ENCODE measurements at regions not wholly inside any gene's neighbourhood (a gene's known extent, or its start where the extent isn't known, plus 50 kb on each side); places are given as distances from the start of the nearest gene placed in this dataset.

- H3K36me3 Mint-ChIP-seq (ENCODE audit: low read depth): no peaks in the 10 kb centered on the region
- H3K4me3 ChIP-seq (ENCODE audit: low read length): no peak overlapping the region
- H3K27ac Mint-ChIP-seq: no peak overlapping the region
- no peak for DNase-seq
- H3K27ac ChIP-seq (ENCODE audit: low read depth, low read length): no peak overlapping the region
- H3K9me3 ChIP-seq (ENCODE audit: control insufficient read depth, low read length): peaks cover 8% of the 10 kb centered on the region
- H3K4me1 Mint-ChIP-seq: no peaks in the 10 kb centered on the region
- H3K36me3 ChIP-seq (ENCODE audit: control insufficient read depth, insufficient read depth, low read length): no peaks in the 10 kb centered on the region
- H3K27me3 ChIP-seq (ENCODE audit: control insufficient read depth, insufficient read depth, low read length, poor library complexity, severe bottlenecking): no peaks in the 10 kb centered on the region
- no peak overlapping the region for H3K4me3 Mint-ChIP-seq
- WGBS, 2 experiments (ENCODE audit: insufficient coverage in 1 of 2, insufficient read length in 1 of 2): 86 to 92% methylated on average over 4 to 5 of the region's 5 CpGs
- peaks cover 9% of the 10 kb centered on the region for H3K9me3 Mint-ChIP-seq
- H3K9ac ChIP-seq (ENCODE audit: extremely low read depth, low read length, poor library complexity, severe bottlenecking): no peak overlapping the region
- H3K4me1 ChIP-seq (ENCODE audit: control insufficient read depth, insufficient read depth, low read length): no peaks in the 10 kb centered on the region
- TF ChIP-seq CTCF (conservative IDR thresholded peaks at IDR 0.05): no peak
- H3K27me3 Mint-ChIP-seq (ENCODE audit: insufficient read depth): peaks cover 2% of the 10 kb centered on the region
These were observed 111.1 kb downstream of the PRLHR start for GRCh38 chr10:118484152-118484871.

- no peak for DNase-seq
- peak; percentile 39 for TF ChIP-seq CTCF (conservative IDR thresholded peaks at IDR 0.05)
These were observed 112.0 kb downstream of the PRLHR start for GRCh38 chr10:118483496-118483895.

GRCh38 chr10:118482393-118483331 lies 112.8 kb downstream of the PRLHR start:
- Histone ChIP-seq H3K27me3 (ENCODE audit: control insufficient read depth, insufficient read depth, low read length, poor library complexity, severe bottlenecking) (no peaks in the 10 kb centered on the region), H3K4me1 (ENCODE audit: control insufficient read depth, insufficient read depth, low read length) (no peaks in the 10 kb centered on the region), H3K9ac (ENCODE audit: extremely low read depth, low read length, poor library complexity, severe bottlenecking) (no peak overlapping the region), H3K27ac (ENCODE audit: low read depth, low read length) (no peak overlapping the region), H3K9me3 (ENCODE audit: control insufficient read depth, low read length) (no peaks in the 10 kb centered on the region), H3K36me3 (ENCODE audit: control insufficient read depth, insufficient read depth, low read length) (no peaks in the 10 kb centered on the region), H3K4me3 (ENCODE audit: low read length) (no peak overlapping the region)
- no peak overlapping the region for H3K4me3 Mint-ChIP-seq
- no peak for DNase-seq
- 86 to 87% methylated on average over 16 of the region's 17 CpGs for WGBS, 2 experiments (ENCODE audit: insufficient coverage in 1 of 2, insufficient read length in 1 of 2)
- H3K36me3 Mint-ChIP-seq (ENCODE audit: low read depth): no peaks in the 10 kb centered on the region
- H3K9me3 Mint-ChIP-seq: no peaks in the 10 kb centered on the region
- H3K27ac Mint-ChIP-seq: no peak overlapping the region
- no peak for TF ChIP-seq CTCF (conservative IDR thresholded peaks at IDR 0.05)
- H3K27me3 Mint-ChIP-seq (ENCODE audit: insufficient read depth): peaks cover 2% of the 10 kb centered on the region
- no peaks in the 10 kb centered on the region for H3K4me1 Mint-ChIP-seq

More at GRCh38 chr10:118483496-118483895, 112.0 kb downstream of the PRLHR start:
- Histone ChIP-seq H3K4me3 (ENCODE audit: low read length) (no peak overlapping the region), H3K9me3 (ENCODE audit: control insufficient read depth, low read length) (peaks cover under 1% of the 10 kb centered on the region), H3K27ac (ENCODE audit: low read depth, low read length) (no peak overlapping the region), H3K36me3 (ENCODE audit: control insufficient read depth, insufficient read depth, low read length) (no peaks in the 10 kb centered on the region), H3K9ac (ENCODE audit: extremely low read depth, low read length, poor library complexity, severe bottlenecking) (no peak overlapping the region), H3K27me3 (ENCODE audit: control insufficient read depth, insufficient read depth, low read length, poor library complexity, severe bottlenecking) (no peaks in the 10 kb centered on the region), H3K4me1 (ENCODE audit: control insufficient read depth, insufficient read depth, low read length) (no peaks in the 10 kb centered on the region)
- Mint-ChIP-seq H3K36me3 (ENCODE audit: low read depth) (no peaks in the 10 kb centered on the region), H3K4me1 (no peaks in the 10 kb centered on the region), H3K27me3 (ENCODE audit: insufficient read depth) (peaks cover 2% of the 10 kb centered on the region), H3K4me3 (no peak overlapping the region), H3K9me3 (peaks cover under 1% of the 10 kb centered on the region), H3K27ac (no peak overlapping the region)
- WGBS, 2 experiments (ENCODE audit: insufficient coverage in 1 of 2, insufficient read length in 1 of 2): 89 to 98% methylated on average over 6 of the region's 6 CpGs
